ENCODE measurements at regions not wholly inside any gene's neighbourhood (a gene's known extent, or its start where the extent isn't known, plus 50 kb on each side); places are given as distances from the start of the nearest gene placed in this dataset.

- no peak overlapping the region for H3K4me3 ChIP-seq (ENCODE audit: low read depth in 1 of 2, low read length in 2 of 2)
- H3K36me3 ChIP-seq (ENCODE audit: control insufficient read depth in 1 of 2, insufficient read depth in 2 of 2, low read length in 2 of 2) = no peaks in the 10 kb centered on the region
- peaks cover 0 to 12% of the 10 kb centered on the region in 2 donors for H3K4me1 ChIP-seq (ENCODE audit: control insufficient read depth in 1 of 2, insufficient read depth in 2 of 2, low read length in 2 of 2)
- H3K27me3 ChIP-seq (ENCODE audit: low read depth, low read length) = no peaks in the 10 kb centered on the region
- no peak overlapping the region for H3K27ac ChIP-seq (ENCODE audit: low read length)
- no peaks in the 10 kb centered on the region for H3K9me3 ChIP-seq (ENCODE audit: control insufficient read depth in 1 of 2, low read length in 2 of 2)
Measured at GRCh38 chr6:91094806-91095475, 508.1 kb upstream of the MAP3K7 start.

DNA sequence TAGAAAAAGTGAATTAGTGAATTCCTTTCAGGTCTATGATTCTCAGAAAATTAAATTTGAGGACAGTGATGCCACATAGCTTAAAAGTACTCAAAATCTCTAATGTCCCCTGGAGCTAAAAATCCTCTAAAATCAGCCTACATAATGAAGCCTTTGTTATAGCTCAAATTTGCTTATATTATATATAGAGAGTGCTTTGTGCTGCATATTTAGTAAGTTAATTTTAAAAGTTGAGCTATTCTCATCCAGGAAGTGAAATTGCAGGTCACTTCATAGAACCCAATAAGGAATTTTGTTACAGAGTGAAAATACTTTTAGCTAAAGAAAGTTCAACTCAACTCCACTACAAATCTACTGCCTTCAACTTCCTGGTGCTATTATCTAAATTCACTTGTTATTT lies 507.5 kb upstream of the MAP3K7 start:
- Histone ChIP-seq H3K27ac (ENCODE audit: low read length) (no peak overlapping the region), H3K27me3 (ENCODE audit: low read depth, low read length) (no peaks in the 10 kb centered on the region), H3K36me3 (ENCODE audit: control insufficient read depth in 1 of 2, insufficient read depth in 2 of 2, low read length in 2 of 2) (no peaks in the 10 kb centered on the region), H3K4me1 (ENCODE audit: control insufficient read depth in 1 of 2, insufficient read depth in 2 of 2, low read length in 2 of 2) (peaks cover 0 to 12% of the 10 kb centered on the region in 2 donors), H3K4me3 (ENCODE audit: low read depth in 1 of 2, low read length in 2 of 2) (no peak overlapping the region), H3K9me3 (ENCODE audit: control insufficient read depth in 1 of 2, low read length in 2 of 2) (no peaks in the 10 kb centered on the region)

DNA sequence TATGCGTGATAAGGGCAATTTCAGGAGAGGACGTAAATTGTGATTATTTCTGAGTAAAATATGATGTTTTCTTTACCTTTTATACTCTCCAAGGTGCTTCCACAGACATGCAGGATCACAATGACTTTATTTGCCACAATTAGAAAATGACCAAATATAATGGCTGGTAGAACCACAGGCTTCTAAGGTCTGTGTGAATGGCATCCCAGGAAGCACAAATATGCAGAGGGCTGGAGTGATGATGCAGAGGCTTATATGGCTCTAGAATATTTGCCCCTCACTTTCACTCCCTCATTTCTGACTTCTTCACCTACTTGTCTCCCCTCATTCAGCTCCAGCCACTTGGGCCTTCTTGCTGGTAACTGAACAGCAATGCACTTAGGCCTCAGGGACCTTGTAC lies 502.1 kb upstream of the MAP3K7 start:
- H3K27ac ChIP-seq (ENCODE audit: low read length) = no peak overlapping the region
- no peaks in the 10 kb centered on the region for H3K36me3 ChIP-seq (ENCODE audit: control insufficient read depth in 1 of 2, insufficient read depth in 2 of 2, low read length in 2 of 2)

DNA sequence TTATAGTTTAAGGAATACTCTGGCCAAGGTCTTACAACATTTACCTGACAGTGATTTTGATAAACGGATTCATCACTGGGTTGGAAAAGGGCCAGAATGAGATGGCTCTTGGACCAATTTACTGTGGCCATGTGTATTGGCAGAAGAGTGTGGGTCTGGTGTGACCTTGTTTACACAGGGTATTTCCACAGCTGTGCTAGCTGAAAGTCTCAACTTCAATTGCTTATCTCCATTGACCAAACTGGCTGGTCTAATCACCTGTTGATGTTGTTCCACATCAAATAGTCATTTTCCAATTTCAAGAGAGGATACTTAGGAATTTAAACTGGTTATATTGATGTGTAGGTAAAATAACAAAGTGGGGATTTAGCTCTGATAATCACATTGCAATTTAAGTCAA lies 501.6 kb upstream of the MAP3K7 start:
- Histone ChIP-seq H3K9me3 (ENCODE audit: control insufficient read depth in 1 of 2, low read length in 2 of 2) (no peaks in the 10 kb centered on the region), H3K27ac (ENCODE audit: low read length) (no peak overlapping the region), H3K36me3 (ENCODE audit: control insufficient read depth in 1 of 2, insufficient read depth in 2 of 2, low read length in 2 of 2) (no peaks in the 10 kb centered on the region), H3K27me3 (ENCODE audit: low read depth, low read length) (no peaks in the 10 kb centered on the region), H3K4me1 (ENCODE audit: control insufficient read depth in 1 of 2, insufficient read depth in 2 of 2, low read length in 2 of 2) (no peaks in the 10 kb centered on the region), H3K4me3 (ENCODE audit: low read depth in 1 of 2, low read length in 2 of 2) (no peak overlapping the region)

More for the DNA sequence above, 502.1 kb upstream of the MAP3K7 start:
- H3K27me3 ChIP-seq (ENCODE audit: low read depth, low read length) = no peaks in the 10 kb centered on the region
- no peaks in the 10 kb centered on the region for H3K9me3 ChIP-seq (ENCODE audit: control insufficient read depth in 1 of 2, low read length in 2 of 2)
- no peaks in the 10 kb centered on the region for H3K4me1 ChIP-seq (ENCODE audit: control insufficient read depth in 1 of 2, insufficient read depth in 2 of 2, low read length in 2 of 2)
- H3K4me3 ChIP-seq (ENCODE audit: low read depth in 1 of 2, low read length in 2 of 2) = no peak overlapping the region

GRCh38 chr6:91087908-91088307 lies 501.0 kb upstream of the MAP3K7 start:
- Histone ChIP-seq H3K9me3 (ENCODE audit: control insufficient read depth in 1 of 2, low read length in 2 of 2) (no peaks in the 10 kb centered on the region), H3K4me1 (ENCODE audit: control insufficient read depth in 1 of 2, insufficient read depth in 2 of 2, low read length in 2 of 2) (no peaks in the 10 kb centered on the region), H3K4me3 (ENCODE audit: low read depth in 1 of 2, low read length in 2 of 2) (no peak overlapping the region), H3K36me3 (ENCODE audit: control insufficient read depth in 1 of 2, insufficient read depth in 2 of 2, low read length in 2 of 2) (no peaks in the 10 kb centered on the region), H3K27me3 (ENCODE audit: low read depth, low read length) (no peaks in the 10 kb centered on the region), H3K27ac (ENCODE audit: low read length) (no peak overlapping the region)

GRCh38 chr6:91083211-91083610 lies 496.3 kb upstream of the MAP3K7 start:
- Histone ChIP-seq H3K27me3 (ENCODE audit: low read depth, low read length) (no peaks in the 10 kb centered on the region), H3K36me3 (ENCODE audit: control insufficient read depth in 1 of 2, insufficient read depth in 2 of 2, low read length in 2 of 2) (no peaks in the 10 kb centered on the region), H3K4me1 (ENCODE audit: control insufficient read depth in 1 of 2, insufficient read depth in 2 of 2, low read length in 2 of 2) (no peaks in the 10 kb centered on the region), H3K9me3 (ENCODE audit: control insufficient read depth in 1 of 2, low read length in 2 of 2) (no peaks in the 10 kb centered on the region), H3K27ac (ENCODE audit: low read length) (no peak overlapping the region), H3K4me3 (ENCODE audit: low read depth in 1 of 2, low read length in 2 of 2) (no peak overlapping the region)

DNA sequence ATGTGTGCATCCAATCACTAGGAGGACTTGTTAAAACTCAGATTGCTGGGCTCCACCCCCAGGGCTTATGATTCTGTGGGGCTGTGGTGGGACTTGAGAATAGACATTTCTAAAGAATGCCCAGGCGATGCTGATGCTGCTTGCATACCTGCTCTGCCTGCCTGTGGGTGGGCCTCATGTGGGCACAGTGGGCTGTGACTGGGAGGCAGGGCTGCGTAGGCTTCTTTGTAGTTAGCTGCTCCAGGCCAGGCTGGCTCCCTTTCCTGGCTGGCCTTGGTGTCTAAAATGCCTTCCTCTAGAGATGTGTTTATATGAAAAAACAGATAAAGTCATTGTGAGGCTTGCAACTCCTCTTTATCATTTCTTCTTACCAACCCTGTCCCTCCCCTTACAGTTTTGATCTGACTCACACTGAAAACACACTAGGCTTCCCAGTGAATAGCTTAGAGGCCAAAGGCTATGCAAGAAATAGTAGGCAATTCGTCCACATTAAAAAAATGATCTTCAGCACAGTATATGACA lies 495.5 kb upstream of the MAP3K7 start:
- Histone ChIP-seq H3K4me1 (ENCODE audit: control insufficient read depth in 1 of 2, insufficient read depth in 2 of 2, low read length in 2 of 2) (no peaks in the 10 kb centered on the region), H3K4me3 (ENCODE audit: low read depth in 1 of 2, low read length in 2 of 2) (no peak overlapping the region), H3K9me3 (ENCODE audit: control insufficient read depth in 1 of 2, low read length in 2 of 2) (no peaks in the 10 kb centered on the region), H3K27me3 (ENCODE audit: low read depth, low read length) (no peaks in the 10 kb centered on the region), H3K27ac (ENCODE audit: low read length) (no peak overlapping the region), H3K36me3 (ENCODE audit: control insufficient read depth in 1 of 2, insufficient read depth in 2 of 2, low read length in 2 of 2) (no peaks in the 10 kb centered on the region)

DNA sequence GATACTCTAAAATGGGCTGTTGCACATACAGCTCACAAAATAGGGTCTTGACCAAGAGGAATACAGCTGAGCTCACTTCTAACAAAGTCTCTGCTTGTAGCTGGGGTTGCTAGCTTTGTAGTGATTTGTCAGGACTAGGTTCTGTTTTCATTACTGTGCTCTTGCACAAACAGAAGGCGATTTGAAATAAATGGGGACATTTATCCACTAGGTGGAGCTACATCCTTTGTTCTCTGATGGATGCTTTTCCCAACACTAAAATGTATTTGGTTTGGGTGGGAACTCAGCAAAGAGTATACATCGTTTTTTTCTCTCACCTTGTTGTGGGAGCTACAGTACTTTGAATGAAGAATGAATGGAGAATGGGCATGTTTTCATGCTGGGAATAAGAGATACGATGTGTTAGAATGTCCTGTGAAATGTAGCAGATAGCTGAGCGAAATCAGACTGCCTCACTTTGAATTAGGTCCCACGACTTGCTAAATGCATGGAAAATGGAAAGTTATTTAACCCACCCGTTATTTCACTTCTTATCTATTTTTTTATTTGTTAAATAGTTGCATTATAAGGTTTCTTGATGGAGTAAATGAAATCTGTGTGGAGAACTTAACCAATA lies 494.7 kb upstream of the MAP3K7 start:
- H3K27me3 ChIP-seq (ENCODE audit: low read depth, low read length) = no peaks in the 10 kb centered on the region
- H3K9me3 ChIP-seq (ENCODE audit: control insufficient read depth in 1 of 2, low read length in 2 of 2) = no peaks in the 10 kb centered on the region
- no peaks in the 10 kb centered on the region for H3K36me3 ChIP-seq (ENCODE audit: control insufficient read depth in 1 of 2, insufficient read depth in 2 of 2, low read length in 2 of 2)
- no peaks in the 10 kb centered on the region for H3K4me1 ChIP-seq (ENCODE audit: control insufficient read depth in 1 of 2, insufficient read depth in 2 of 2, low read length in 2 of 2)
- no peak overlapping the region for H3K4me3 ChIP-seq (ENCODE audit: low read depth in 1 of 2, low read length in 2 of 2)
- no peak overlapping the region for H3K27ac ChIP-seq (ENCODE audit: low read length)

DNA sequence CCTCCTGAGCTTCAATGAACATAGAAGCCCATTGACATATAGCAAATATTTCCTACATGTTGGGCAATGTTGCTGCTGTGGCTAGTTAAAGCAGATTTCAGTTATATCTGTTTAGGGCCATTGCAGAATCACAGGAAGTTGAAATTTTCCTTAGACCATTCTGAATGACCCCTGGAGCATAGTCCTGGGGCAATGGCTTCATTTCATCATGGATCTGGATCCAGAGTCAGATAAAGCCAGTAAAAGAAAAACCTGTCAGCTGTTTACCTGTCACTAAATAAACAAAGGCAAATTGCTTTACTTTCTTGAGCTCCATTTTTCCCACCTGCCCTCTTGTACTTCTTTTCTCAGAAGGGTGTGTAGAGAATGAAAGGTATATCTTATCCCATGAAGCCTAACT lies 494.0 kb upstream of the MAP3K7 start:
- no peak overlapping the region for H3K27ac ChIP-seq (ENCODE audit: low read length)
- H3K9me3 ChIP-seq (ENCODE audit: control insufficient read depth in 1 of 2, low read length in 2 of 2) = no peaks in the 10 kb centered on the region
- H3K27me3 ChIP-seq (ENCODE audit: low read depth, low read length) = no peaks in the 10 kb centered on the region
- H3K36me3 ChIP-seq (ENCODE audit: control insufficient read depth in 1 of 2, insufficient read depth in 2 of 2, low read length in 2 of 2) = no peaks in the 10 kb centered on the region
- no peak overlapping the region for H3K4me3 ChIP-seq (ENCODE audit: low read depth in 1 of 2, low read length in 2 of 2)
- H3K4me1 ChIP-seq (ENCODE audit: control insufficient read depth in 1 of 2, insufficient read depth in 2 of 2, low read length in 2 of 2) = no peaks in the 10 kb centered on the region

GRCh38 chr6:91079969-91080368 lies 493.1 kb upstream of the MAP3K7 start:
- Histone ChIP-seq H3K4me3 (ENCODE audit: low read depth in 1 of 2, low read length in 2 of 2) (no peak overlapping the region), H3K27ac (ENCODE audit: low read length) (no peak overlapping the region), H3K4me1 (ENCODE audit: control insufficient read depth in 1 of 2, insufficient read depth in 2 of 2, low read length in 2 of 2) (no peaks in the 10 kb centered on the region), H3K9me3 (ENCODE audit: control insufficient read depth in 1 of 2, low read length in 2 of 2) (no peaks in the 10 kb centered on the region), H3K27me3 (ENCODE audit: low read depth, low read length) (no peaks in the 10 kb centered on the region), H3K36me3 (ENCODE audit: control insufficient read depth in 1 of 2, insufficient read depth in 2 of 2, low read length in 2 of 2) (no peaks in the 10 kb centered on the region)

DNA sequence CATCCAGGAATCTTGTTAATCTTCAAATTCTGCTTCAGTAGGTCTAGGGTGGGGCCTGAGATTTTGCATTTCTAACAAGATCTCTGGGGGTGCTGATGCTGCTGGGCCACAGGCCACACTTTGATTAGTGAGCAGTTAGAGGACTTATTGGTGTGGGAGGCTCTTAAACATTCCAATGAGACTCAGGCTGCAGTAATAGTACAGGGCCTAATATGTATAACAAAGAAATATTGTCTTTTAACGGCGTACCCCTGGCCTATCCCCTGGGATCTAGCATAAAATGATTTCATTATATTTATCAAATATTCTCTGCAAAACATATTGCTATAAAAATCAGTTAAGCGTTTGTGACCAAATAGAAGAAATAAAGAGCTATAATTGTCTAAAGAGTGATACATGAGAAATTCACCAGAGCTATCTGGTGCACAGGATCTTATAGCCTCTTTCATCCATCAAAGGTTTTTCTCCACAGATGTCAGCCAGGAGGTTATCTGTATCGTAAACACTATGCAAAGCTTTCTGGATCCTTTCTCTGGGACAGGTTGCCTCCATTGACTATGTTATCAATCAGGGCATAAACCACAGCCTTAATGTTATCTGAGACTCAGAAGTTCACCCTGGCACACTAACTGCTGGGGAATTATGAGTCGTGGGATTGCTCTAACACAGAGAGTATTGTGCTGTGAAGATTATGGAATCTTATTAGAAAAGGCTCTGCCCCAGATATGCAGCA lies 488.5 kb upstream of the MAP3K7 start:
- Histone ChIP-seq H3K27ac (ENCODE audit: low read length) (no peak overlapping the region), H3K27me3 (ENCODE audit: low read depth, low read length) (no peaks in the 10 kb centered on the region), H3K4me3 (ENCODE audit: low read depth in 1 of 2, low read length in 2 of 2) (no peak overlapping the region)

More for the DNA sequence above, 488.5 kb upstream of the MAP3K7 start:
- no peaks in the 10 kb centered on the region for H3K36me3 ChIP-seq (ENCODE audit: control insufficient read depth in 1 of 2, insufficient read depth in 2 of 2, low read length in 2 of 2)
- no peaks in the 10 kb centered on the region for H3K9me3 ChIP-seq (ENCODE audit: control insufficient read depth in 1 of 2, low read length in 2 of 2)
- no peaks in the 10 kb centered on the region for H3K4me1 ChIP-seq (ENCODE audit: control insufficient read depth in 1 of 2, insufficient read depth in 2 of 2, low read length in 2 of 2)

All from muscle layer of duodenum (tissue), 2 donors.